IMR-90 (cell line): ENCODE measurements at regions not wholly inside any gene's neighbourhood (a gene's known extent, or its start where the extent isn't known, plus 50 kb on each side); places are given as distances from the start of the nearest gene placed in this dataset.

Experiments used
- CHD1 ChIP-seq: IDR thresholded peaks from 2 replicates; pipeline ENCODE4 v1.6.1; 2012; ENCODE audit warnings: low read depth, low read length, improper control_type of control experiment
- CTCF ChIP-seq: conservative IDR thresholded peaks from 2 replicates; pipeline ENCODE4 v1.5.1; 2012; ENCODE audit warnings: mild to moderate bottlenecking, low read depth, low read length, improper control_type of control experiment
- MAFK ChIP-seq: IDR thresholded peaks from 2 replicates; pipeline ENCODE4 v1.6.1; 2012; ENCODE audit warnings: low read depth, low read length, improper control_type of control experiment
- MAZ ChIP-seq: IDR thresholded peaks from 2 replicates; pipeline ENCODE4 v1.6.1; 2012; ENCODE audit warnings: low read depth, mild to moderate bottlenecking, low read length, improper control_type of control experiment, moderate library complexity, borderline replicate concordance
- MXI1 ChIP-seq: IDR thresholded peaks from 2 replicates; pipeline ENCODE4 v1.6.1; 2012; ENCODE audit warnings: low read depth, mild to moderate bottlenecking, low read length, moderate library complexity, borderline replicate concordance
- POLR2A ChIP-seq: IDR thresholded peaks from 2 replicates; pipeline ENCODE4 v1.6.1; 2012; ENCODE audit warnings: mild to moderate bottlenecking, low read depth, low read length
- RAD21 ChIP-seq: IDR thresholded peaks from 2 replicates; pipeline ENCODE4 v1.6.1; 2012; ENCODE audit warnings: low read length, improper control_type of control experiment
- RFX5 ChIP-seq: IDR thresholded peaks from 2 replicates; pipeline ENCODE4 v1.8.0; 2012; ENCODE audit warnings: low read depth, mild to moderate bottlenecking, low read length, moderate library complexity
- SMC3 ChIP-seq: fragments of 150-350 bp; IDR thresholded peaks from 2 replicates; pipeline ENCODE4 v1.6.1; 2016; ENCODE audit warnings: low read depth, mild to moderate bottlenecking, antibody characterized with exemption, low read length, moderate library complexity

- no peak for TF ChIP-seq CTCF
- no peak for TF ChIP-seq POLR2A
- TF ChIP-seq RAD21 = no peak
- TF ChIP-seq MAZ = no peak
- TF ChIP-seq CHD1 = no peak
- TF ChIP-seq SMC3 = no peak
- TF ChIP-seq RFX5 = no peak
- TF ChIP-seq MAFK = no peak
- TF ChIP-seq MXI1 = no peak
Measured at GRCh38 chr2:152278526-152278925, 56.4 kb upstream of the FMNL2 start.
